ENCODE measurements at regions not wholly inside any gene's neighbourhood (a gene's known extent, or its start where the extent isn't known, plus 50 kb on each side); places are given as distances from the start of the nearest gene placed in this dataset.

DNA sequence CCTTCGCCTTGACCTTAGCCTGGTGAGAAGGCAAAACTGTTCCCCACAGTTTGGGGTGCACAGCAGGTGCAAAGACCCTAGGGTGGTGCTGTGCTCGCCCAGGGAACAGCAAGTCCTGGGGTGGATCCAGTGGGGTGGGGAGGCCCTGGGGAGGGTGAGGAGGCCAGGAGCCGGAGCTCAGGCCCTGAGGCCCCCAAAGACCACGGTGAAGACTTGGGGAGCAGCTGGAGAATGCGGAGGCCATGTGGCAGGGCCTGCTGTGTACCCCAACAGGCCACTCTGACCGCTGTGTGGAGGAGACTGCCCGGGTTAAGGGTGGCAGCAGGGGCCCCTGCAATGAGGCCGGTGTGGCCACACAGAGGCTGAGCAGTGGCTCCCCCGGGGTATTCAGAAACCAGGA, 101.1 kb upstream of the RTL6 start:
- no peak overlapping the region for H2AK5ac ChIP-seq (ENCODE audit: low read depth, low read length)
- H3K4me3 ChIP-seq (ENCODE audit: insufficient read depth, low read depth, low read length): no peak overlapping the region
- H2BK120ac ChIP-seq (ENCODE audit: low read depth, low read length): no peak overlapping the region
- no peak overlapping the region for H3K9ac ChIP-seq (ENCODE audit: low read depth, low read length)
- H3K9me1 ChIP-seq (ENCODE audit: insufficient read depth, low read length): no peaks in the 10 kb centered on the region
- H3K56ac ChIP-seq (ENCODE audit: extremely low read depth, insufficient read depth, low read length): no peak overlapping the region
- CTCF ChIA-PET: no interaction called here
- ATAC-seq (ENCODE audit: low read depth): no peak
- H3K27ac ChIP-seq (ENCODE audit: insufficient read depth, low read length): no peak overlapping the region
- no peak overlapping the region for H3K14ac ChIP-seq (replicated peaks; ENCODE audit: low read depth, low read length)
- H3K4me2 ChIP-seq (ENCODE audit: low read depth, low read length): no peak overlapping the region
- H2AK9ac ChIP-seq (replicated peaks; ENCODE audit: low read depth, low read length, poor library complexity): peak overlapping the region; percentile 3
- POLR2A ChIA-PET (ENCODE audit: unreplicated experiment): no interaction called here
- no peak overlapping the region for H4K91ac ChIP-seq (ENCODE audit: insufficient read depth, low read depth, low read length)
- no peak overlapping the region for H4K5ac ChIP-seq (ENCODE audit: low read depth, low read length)
- no peak for TF ChIP-seq NFE2L2 (IDR thresholded peaks at IDR 0.05; ENCODE audit: low read depth, low read length)
- TF ChIP-seq CEBPB (IDR thresholded peaks at IDR 0.05; ENCODE audit: low read depth, low read length): no peak
- no peak for TF ChIP-seq MAZ (IDR thresholded peaks at IDR 0.05; ENCODE audit: borderline replicate concordance, low read depth, low read length)
- no peak for TF ChIP-seq CHD1 (IDR thresholded peaks at IDR 0.05; ENCODE audit: low read depth, low read length)
- no peak for TF ChIP-seq USF2 (IDR thresholded peaks at IDR 0.05; ENCODE audit: low read depth, low read length)
- no peaks in the 10 kb centered on the region for H3K79me1 ChIP-seq (ENCODE audit: low read depth in 1 of 2, low read length in 2 of 2)
- BruUV-seq (replicated peaks): no TSS peak
- WGBS, 2 experiments (ENCODE audit: extremely low coverage in 2 of 2, insufficient read length in 1 of 2): 78% methylated on average over 4 of the region's 9 CpGs; no CpG with 5 or more reads in 1 of the 2 experiments
- H3K4me1 ChIP-seq (ENCODE audit: control insufficient read depth, insufficient read depth, low read length): peaks cover 1% of the 10 kb centered on the region; the same call in 1 of the 2 replicates
- no peak overlapping the region for H2AFZ ChIP-seq (replicated peaks; ENCODE audit: low read length, poor library complexity)
- no peak overlapping the region for H3K18ac ChIP-seq (ENCODE audit: low read depth, low read length)
- no peak overlapping the region for H2BK15ac ChIP-seq (ENCODE audit: low read depth, low read length)
- no peak for DNase-seq
- intact Hi-C loops (cut with micrococcal nuclease): no loop called here
- H4K20me1 ChIP-seq (ENCODE audit: insufficient read depth, low read length): no peaks in the 10 kb centered on the region
- no peak overlapping the region for H3K23ac ChIP-seq (ENCODE audit: low read depth, low read length)
- dilution Hi-C loops (cut with HindIII; ENCODE audit: low sequenced_read_pairs, unreplicated experiment): no loop called here
- H3K36me3 ChIP-seq (ENCODE audit: control insufficient read depth, insufficient read depth, low read length): no peaks in the 10 kb centered on the region
- H3K27me3 ChIP-seq (ENCODE audit: control insufficient read depth, insufficient read depth, low read length): peaks cover 2% of the 10 kb centered on the region; the same call in 1 of the 2 replicates
- no peak overlapping the region for H3K4ac ChIP-seq (ENCODE audit: low read depth, low read length)
- H2BK5ac ChIP-seq (ENCODE audit: low read depth, low read length, poor library complexity, severe bottlenecking): no peak overlapping the region
- H4K8ac ChIP-seq (ENCODE audit: low read depth in 2 of 2, low read length in 2 of 2): no peak overlapping the region
- in situ Hi-C loops (cut with MboI; ENCODE audit: low sequenced_read_pairs): no loop called here
- H2BK20ac ChIP-seq (ENCODE audit: low read depth, low read length): no peak overlapping the region
- no peaks in the 10 kb centered on the region for H3K9me3 ChIP-seq (ENCODE audit: control insufficient read depth, insufficient read depth, low read length)
